ENCODE measurements at regions not wholly inside any gene's neighbourhood (a gene's known extent, or its start where the extent isn't known, plus 50 kb on each side); places are given as distances from the start of the nearest gene placed in this dataset.

DNA sequence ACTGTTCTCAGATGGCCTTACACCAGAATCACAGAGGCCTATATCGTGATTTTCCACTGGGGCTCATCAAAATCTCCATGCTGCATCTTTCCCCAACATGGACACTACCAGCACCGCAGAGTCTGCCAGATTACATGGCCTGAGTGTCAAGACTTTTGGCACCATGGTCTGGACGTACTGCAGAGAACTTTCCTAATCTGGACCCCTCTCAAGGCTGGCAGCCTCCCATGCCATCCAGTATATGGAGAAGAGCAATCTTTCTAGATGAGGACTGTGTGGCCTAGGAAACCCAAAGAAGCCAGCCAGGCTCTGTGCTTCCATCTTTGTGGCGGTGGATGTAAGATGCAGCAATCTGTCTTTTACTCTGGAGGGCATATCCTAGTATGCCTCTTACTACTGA, 139.2 kb downstream of the ADAMTS15 start:
- no peak for DNase-seq

GRCh38 chr11:130588471-130588870, 140.0 kb downstream of the ADAMTS15 start:
- no peak for DNase-seq

DNA sequence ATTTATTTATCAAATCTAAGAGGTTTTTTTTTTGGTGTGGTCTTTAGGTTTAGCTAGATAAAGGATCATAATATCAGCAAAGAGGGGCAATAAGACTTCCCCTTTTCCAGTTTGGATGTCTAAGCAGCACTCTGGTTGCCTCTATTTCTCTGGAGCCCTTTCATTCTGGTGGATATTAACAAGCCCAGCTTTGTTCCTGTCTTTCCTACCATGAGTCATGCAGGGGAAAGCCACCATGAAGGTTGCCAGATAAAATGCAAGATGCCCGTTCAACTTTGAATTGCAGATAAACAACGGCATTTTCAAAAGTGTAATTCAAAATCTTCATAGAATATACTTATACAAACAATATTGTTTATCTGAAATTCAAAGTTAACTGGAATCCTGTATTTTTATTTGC, 143.6 kb downstream of the ADAMTS15 start:
- no peak for DNase-seq

DNA sequence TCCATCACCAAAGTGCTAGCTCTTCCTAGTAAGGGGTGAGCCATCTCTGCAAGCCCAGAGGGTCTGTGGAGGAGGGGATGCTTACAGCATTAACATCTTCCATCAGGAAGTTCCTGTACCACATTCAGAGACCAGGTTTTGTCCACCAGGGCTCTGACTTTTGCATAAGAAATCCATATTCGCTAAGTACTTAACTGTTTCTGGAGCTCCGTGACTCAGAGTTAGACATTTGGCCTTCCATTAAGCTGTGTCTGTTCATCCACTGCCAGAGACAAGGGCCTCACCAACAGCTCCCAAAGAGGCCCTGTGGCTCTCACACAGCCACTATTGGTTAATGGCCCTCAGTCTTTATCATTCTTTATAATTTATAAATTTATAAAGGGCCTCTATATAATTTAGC, 144.6 kb downstream of the ADAMTS15 start:
- DNase-seq = no peak

- no peak for DNase-seq
Measured at GRCh38 chr11:130598433-130598832, 150.0 kb downstream of the ADAMTS15 start.

GRCh38 chr11:130599073-130599654, 150.7 kb downstream of the ADAMTS15 start:
- no peak for DNase-seq

DNA sequence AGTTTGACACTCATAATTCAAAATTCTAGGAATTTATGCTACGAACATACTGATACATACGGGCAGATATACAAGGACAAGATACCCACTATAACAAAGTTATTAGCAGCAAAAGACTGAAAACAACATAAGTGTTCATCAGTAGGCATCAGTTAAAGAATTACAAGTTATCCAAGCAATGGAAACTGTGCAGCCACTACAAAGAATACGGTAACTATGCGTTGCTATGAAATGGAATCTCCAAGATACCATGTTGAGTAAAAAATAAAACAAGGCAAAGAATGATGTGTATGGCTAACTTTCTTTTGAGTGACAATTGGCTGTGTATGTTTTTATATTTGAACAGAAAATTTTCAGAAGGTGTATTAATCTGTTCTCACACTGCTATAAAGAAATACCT, 151.7 kb downstream of the ADAMTS15 start:
- DNase-seq = no peak

DNA sequence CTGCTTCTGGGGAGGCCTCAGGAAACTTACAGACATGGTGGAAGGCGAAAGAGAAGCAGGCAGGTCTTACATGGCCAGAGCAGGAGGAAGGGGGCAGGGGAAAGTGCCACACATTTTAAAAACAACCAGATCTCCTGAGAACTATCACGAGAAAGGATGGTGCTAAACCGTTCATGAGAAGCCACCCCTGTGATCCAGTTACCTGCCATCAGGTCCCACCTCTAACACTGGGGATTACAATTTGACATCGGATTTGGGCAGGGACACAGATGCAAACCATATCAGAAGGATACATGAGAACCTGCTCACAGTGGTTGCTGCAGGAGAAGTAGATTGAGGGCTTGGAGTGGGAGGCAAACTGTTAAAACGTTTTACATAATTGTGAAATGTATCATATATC, 152.2 kb downstream of the ADAMTS15 start:
- no peak for DNase-seq

DNA sequence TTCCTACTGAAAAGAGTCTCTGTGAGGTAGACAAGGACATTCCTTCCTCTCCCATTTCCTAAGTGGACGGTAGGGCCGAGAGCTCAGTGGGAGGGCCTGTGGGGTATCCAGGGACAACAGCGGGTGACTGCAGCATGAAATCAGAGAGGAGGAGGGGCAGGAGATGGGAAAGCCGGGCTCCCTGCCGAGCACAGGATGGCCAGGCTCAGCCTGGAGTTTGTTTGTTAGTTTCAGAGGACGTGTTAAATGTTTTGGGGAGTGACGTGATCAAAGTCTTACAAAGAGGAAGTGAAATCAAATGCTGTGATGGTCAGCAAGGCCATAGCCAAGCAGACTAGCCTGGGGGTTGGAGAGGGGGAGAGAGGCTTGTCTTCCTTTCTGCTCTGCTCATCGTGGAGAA, 152.7 kb downstream of the ADAMTS15 start:
- DNase-seq = no peak

DNA sequence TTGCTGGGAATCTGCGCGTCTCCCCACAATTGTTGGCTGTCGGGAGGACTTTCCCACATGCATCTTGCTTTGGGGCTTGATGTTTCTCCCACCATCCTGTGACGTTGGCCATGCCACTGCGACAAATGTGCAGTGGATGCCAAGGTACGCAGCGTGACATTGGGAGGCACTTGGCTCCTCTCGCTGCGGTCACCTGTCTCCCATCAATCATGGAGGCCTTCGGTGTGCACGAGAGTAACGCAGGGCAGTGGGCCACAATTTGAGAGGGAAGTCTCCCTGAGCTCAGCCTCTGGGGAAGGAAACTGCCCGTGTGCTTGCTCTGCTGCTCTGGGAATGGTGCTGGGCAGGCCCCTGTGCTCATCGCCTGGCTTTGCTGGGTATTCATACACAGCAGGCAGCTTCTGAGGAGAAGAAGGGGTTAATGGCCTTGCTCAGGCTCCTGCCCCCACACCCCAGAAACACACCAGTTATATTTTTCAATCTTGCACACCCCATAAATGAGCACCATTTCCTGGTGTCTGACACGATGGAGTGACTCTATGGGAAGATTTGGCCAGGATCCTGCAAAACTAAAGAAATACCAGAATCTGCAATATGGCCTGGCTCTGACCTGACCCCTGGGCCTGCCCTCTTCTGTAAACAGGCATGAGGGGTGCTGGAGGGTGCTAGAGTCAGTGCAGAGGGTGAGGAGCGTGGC, 153.5 kb downstream of the ADAMTS15 start:
- no peak for DNase-seq

- DNase-seq = no peak
Measured at GRCh38 chr11:130602641-130603334, 154.3 kb downstream of the ADAMTS15 start.

DNA sequence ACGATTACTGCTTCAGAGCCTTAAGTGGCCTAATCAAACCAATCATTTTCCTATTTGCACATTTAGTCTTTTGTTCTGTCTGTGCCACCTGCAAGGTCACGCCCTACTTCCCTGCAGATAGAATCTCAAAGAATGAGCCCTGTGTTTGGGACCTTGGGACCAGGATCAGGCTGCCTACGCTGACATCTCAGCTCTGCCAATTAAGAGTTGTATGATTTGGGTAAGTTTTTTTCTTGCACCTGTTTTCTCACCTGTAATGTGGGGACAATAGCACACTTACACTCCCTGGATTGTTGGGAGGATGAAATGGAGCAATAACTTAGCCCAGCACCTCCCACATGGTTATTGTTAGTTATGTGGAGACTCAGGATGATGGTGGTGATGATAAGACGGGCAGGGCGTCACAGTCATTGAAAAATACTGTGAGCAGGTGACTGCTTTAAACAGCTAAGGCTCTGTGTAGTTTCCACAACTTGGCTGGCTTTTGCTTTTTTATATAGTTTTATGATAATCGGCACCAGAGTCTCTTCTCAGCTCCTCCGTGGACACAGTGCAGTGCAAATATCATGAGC, 155.0 kb downstream of the ADAMTS15 start:
- DNase-seq = no peak

DNA sequence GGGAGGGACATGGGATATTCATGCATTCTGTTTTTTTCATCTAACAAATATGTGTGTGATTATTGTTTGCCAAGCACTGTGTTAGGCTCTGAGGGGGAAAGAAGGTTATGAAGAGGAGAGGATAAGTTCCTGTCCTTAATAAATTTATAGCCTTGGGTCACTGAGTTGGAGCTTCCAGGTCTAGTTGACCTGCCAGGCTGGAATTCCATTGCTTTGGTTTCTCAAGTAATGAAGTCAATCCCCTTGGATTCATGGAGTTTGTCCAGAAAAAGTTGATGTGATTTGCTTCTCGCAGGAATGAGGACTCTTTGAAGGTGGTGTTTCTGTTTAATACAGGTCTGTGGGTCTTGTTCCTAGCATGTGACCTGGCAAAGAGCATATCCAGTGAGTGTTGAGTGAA, 156.2 kb downstream of the ADAMTS15 start:
- no peak for DNase-seq

DNA sequence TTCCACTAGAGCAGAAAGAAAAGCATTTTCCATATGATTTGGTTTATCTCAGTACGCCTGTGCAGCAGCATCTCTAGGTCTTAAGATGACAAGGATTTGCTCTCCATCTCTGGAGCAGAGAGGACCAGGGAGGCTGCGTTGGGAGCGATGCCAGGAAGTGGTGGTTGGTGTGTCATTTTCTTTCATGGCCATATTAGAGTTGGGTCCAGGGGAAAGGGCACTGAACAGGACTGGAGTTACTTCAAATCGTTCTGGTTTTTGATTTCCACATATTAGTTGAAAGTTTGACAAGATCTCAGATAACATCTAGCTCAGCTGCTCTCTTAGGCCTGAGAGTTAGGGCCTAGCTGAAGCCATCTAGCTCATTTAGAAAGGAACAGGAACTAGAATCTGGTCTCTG, 157.7 kb downstream of the ADAMTS15 start:
- DNase-seq = no peak

- DNase-seq = no peak
Measured at GRCh38 chr11:130606781-130607511, 158.5 kb downstream of the ADAMTS15 start.

DNA sequence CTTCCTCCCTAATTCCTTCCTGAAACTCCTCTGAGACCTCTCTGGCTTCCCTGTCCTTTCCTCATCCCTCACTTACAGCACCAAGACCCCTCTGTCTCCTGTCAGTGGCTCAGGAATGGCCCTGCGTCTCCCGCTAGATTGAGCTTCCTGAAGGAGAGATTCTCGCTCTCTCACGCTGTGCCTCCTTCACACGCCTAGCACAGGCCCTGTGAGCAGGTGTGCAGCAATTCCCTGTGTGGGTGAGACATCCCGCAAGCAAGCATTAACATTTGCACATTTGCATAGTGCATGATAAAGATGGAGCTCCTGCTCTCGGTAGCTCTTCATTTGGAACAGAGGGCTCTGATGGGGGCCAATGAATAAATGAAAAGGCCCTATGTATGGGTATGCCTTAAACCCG, 159.8 kb downstream of the ADAMTS15 start:
- DNase-seq = no peak

- DNase-seq = no peak
Measured at GRCh38 chr11:130609121-130610035, 160.9 kb downstream of the ADAMTS15 start.

DNA sequence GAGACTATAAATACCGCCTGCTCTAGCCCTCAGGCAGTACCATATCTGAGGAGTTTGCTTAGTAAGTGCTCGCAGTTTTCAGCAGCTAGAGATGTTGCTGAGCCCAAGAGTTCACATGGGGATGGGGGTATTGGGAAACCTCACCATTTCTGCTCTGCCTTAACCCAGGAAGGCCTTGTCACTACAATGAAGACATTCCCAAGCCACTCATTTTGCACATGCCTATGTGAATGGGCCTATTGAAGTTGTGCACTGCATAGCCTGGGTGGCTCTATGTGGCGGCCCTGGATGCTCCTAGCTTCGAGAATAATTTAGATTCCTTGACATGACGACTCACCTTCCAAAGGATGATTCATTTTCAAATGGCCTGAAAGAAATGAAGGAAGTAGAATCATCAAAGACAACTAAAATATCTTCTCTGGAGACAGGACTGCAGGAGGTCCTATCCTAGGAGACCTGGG, 163.4 kb downstream of the ADAMTS15 start:
- no peak for DNase-seq

DNA sequence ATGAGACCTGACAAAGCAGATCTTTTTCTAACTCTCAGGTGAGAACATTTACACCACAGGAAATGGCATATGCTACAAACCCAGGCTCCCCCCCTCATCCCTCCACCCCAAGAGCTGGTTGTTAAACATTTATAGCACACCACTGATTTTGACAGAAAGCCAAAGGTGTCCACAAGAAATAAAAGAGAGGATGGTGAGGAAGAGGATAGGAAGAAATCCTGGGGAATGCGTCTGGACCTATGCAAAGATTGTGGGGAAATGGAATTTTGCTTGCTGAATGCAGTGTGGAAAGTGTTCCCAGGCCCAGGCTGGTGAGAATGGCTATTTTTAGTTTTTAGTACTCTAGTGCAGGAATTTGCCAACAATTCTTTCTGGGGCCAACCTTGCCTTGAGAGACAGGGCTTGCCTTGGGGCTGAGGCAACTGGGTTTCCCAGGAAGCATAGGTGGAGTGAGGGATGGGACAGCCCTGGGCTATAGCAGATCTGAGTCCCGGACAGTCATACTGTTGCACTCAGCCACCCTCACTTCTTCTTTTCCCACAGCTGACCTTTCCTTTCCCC, 163.9 kb downstream of the ADAMTS15 start:
- DNase-seq = no peak

DNA sequence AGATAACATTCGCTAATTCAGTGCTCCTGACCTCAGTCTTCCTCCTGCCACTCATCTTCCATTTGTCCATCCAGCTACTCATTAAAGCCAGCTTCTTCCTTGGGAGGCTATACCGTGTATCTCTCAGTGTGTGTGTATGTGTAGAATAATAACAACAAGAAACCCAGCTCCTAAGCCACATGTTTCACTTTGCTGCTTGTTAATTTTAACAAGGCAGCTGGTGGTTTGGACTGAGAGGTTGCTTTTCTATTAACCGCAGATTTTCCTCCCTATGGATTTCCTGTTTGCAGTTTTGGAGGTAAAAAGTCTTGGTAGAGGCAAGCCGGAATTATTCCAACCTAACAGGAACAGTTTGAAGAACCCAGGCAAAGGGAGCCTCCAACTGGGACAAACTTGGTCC, 165.0 kb downstream of the ADAMTS15 start:
- no peak for DNase-seq

GRCh38 chr11:130614591-130614990, 166.1 kb downstream of the ADAMTS15 start:
- DNase-seq = no peak

GRCh38 chr11:130615561-130615960, 167.1 kb downstream of the ADAMTS15 start:
- DNase-seq = no peak

Data from NCI-H1092 (cell line).